ENCODE measurements at regions not wholly inside any gene's neighbourhood (a gene's known extent, or its start where the extent isn't known, plus 50 kb on each side); places are given as distances from the start of the nearest gene placed in this dataset.

DNA sequence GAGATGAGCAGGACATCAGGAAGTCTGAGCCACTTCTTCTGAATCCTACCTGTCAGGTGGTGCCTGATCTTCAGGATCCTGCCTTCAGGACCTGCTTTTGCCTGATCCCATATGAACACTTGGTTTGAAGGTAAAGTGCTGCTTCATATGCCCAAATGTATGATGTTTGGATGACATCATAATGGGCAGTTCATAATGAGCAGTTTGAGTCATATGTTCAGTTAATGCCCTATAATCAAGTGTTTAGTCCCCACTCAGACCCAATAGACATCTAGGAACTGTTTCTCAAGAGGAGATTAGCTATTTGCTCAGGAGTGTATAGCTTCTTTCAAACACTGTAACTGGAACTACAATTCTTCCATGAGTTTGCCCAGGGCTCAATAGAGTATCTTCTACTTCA is 58.8 kb downstream of the POLR1D start:
- ATAC-seq, result no peak
- POLR2A ChIA-PET, result interaction anchor here (1.0 kb wide), 1 partner anchor 12 kb away, joined by 4 read pairs; no protein-coding TSS in a partner anchor
- no peak overlapping the region for H3K27ac ChIP-seq (ENCODE audit: extremely low read depth, low read depth, low read length)
- no peaks in the 10 kb centered on the region for H3K36me3 ChIP-seq (ENCODE audit: control insufficient read depth, insufficient read depth, low read length)
- no peak overlapping the region for H2AFZ ChIP-seq (ENCODE audit: low read depth, low read length)
- FAIRE-seq, result no peak
- BruUV-seq (replicated peaks), result no TSS peak
- TF ChIP-seq ZNF41 (CRISPR knock-in tag; conservative IDR thresholded peaks at IDR 0.05) (no peak), BRD9 (IDR thresholded peaks at IDR 0.05; ENCODE audit: low read depth, partially characterized antibody) (no peak), MTA1 (IDR thresholded peaks at IDR 0.05; ENCODE audit: borderline replicate concordance) (no peak), PYGO2 (tag; IDR thresholded peaks at IDR 0.05) (no peak), MXD1 (CRISPR knock-in tag; IDR thresholded peaks at IDR 0.05; ENCODE audit: borderline replicate concordance, poor library complexity, severe bottlenecking) (no peak), SREBF1 (IDR thresholded peaks at IDR 0.05; ENCODE audit: borderline replicate concordance, low read depth, low read length) (no peak), CEBPZ (IDR thresholded peaks at IDR 0.05; ENCODE audit: borderline replicate concordance, low read depth, low read length) (no peak), RAD51 (IDR thresholded peaks at IDR 0.05; ENCODE audit: borderline replicate concordance, low read depth) (no peak), ZNF23 (CRISPR knock-in tag; IDR thresholded peaks at IDR 0.05) (no peak)
- TF ChIP-seq, protein P1, sequence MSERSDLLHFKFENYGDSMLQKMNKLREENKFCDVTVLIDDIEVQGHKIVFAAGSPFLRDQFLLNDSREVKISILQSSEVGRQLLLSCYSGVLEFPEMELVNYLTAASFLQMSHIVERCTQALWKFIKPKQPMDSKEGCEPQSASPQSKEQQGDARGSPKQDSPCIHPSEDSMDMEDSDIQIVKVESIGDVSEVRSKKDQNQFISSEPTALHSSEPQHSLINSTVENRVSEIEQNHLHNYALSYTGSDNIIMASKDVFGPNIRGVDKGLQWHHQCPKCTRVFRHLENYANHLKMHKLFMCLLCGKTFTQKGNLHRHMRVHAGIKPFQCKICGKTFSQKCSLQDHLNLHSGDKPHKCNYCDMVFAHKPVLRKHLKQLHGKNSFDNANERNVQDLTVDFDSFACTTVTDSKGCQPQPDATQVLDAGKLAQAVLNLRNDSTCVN (CRISPR knock-in tag; IDR thresholded peaks at IDR 0.05), result no peak
- TF ChIP-seq, protein P2, sequence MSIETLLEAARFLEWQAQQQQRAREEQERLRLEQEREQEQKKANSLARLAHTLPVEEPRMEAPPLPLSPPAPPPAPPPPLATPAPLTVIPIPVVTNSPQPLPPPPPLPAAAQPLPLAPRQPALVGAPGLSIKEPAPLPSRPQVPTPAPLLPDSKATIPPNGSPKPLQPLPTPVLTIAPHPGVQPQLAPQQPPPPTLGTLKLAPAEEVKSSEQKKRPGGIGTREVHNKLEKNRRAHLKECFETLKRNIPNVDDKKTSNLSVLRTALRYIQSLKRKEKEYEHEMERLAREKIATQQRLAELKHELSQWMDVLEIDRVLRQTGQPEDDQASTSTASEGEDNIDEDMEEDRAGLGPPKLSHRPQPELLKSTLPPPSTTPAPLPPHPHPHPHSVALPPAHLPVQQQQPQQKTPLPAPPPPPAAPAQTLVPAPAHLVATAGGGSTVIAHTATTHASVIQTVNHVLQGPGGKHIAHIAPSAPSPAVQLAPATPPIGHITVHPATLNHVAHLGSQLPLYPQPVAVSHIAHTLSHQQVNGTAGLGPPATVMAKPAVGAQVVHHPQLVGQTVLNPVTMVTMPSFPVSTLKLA (conservative IDR thresholded peaks at IDR 0.05), result no peak
- no peak overlapping the region for H3K9ac ChIP-seq (ENCODE audit: insufficient read depth in 1 of 2, low read depth in 2 of 2, low read length in 2 of 2)
- peaks cover 0 to 11% of the 10 kb centered on the region in 2 experiments; a peak in 2 of 5 replicates for H3K4me1 ChIP-seq (replicated peaks in 1 of 2; ENCODE audit: control insufficient read depth in 2 of 2, insufficient read depth in 2 of 2, low read length in 2 of 2)
- in situ Hi-C loops (cut with MboI), result no loop called here
- H4K20me1 ChIP-seq (replicated peaks; ENCODE audit: control insufficient read depth, insufficient read depth, low read length), result no peaks in the 10 kb centered on the region
- no peaks in the 10 kb centered on the region for H3K79me2 ChIP-seq (ENCODE audit: control insufficient read depth, insufficient read depth, low read length)
- no peak overlapping the region for H3K4me2 ChIP-seq (ENCODE audit: insufficient read depth, low read length)
- no peaks in the 10 kb centered on the region for H3K27me3 ChIP-seq (ENCODE audit: control insufficient read depth in 2 of 2, insufficient read depth in 2 of 2, low read length in 2 of 2)
- H3K9me3 ChIP-seq (replicated peaks; ENCODE audit: control insufficient read depth, insufficient read depth, low read depth, low read length), result no peaks in the 10 kb centered on the region
- CTCF ChIA-PET (ENCODE audit: low intra/inter-chr PET ratio), result no interaction called here
- no peaks in the 10 kb centered on the region for H3K9me1 ChIP-seq (ENCODE audit: control insufficient read depth, insufficient read depth, low read length)
- intact Hi-C loops (cut with micrococcal nuclease), result no loop called here
- H3K4me3 ChIP-seq, result no peak overlapping the region
- DNase-seq (ENCODE audit: extremely low read depth in 1 of 4, low spot score in 3 of 4), result no peak
